Thoracic aorta (tissue), 2 donors: ENCODE measurements at regions not wholly inside any gene's neighbourhood (a gene's known extent, or its start where the extent isn't known, plus 50 kb on each side); places are given as distances from the start of the nearest gene placed in this dataset.

Experiments used
- ATAC-seq: fragments of 150-250 bp; one replicate; pipeline ENCODE4 v1.8.0; 2017; ENCODE audit warnings: low read depth; ENCODE audit not compliant: insufficient number of reproducible peaks, low FRiP score
- DNase-seq: peaks from one replicate; pipeline ENCODE4 v3.0.0-alpha.2; 2020; ENCODE audit warnings: low spot score
- H3K27ac ChIP-seq, 2 donors: fragments of 200-600 bp; sonication (generic); 1 replicate in 1 of 2; 2 replicates in 1 of 2; pipeline ENCODE4 v1.5.1; 2016; ENCODE audit warnings: mild to moderate bottlenecking in 2 of 2, moderate library complexity in 2 of 2
- H3K27me3 ChIP-seq: fragments of 200-600 bp; sonication (generic); replicated peaks from 2 replicates; pipeline ENCODE4 v1.6.0; 2016; ENCODE audit warnings: mild to moderate bottlenecking; ENCODE audit not compliant: insufficient read depth
- H3K36me3 ChIP-seq: fragments of 200-600 bp; sonication (generic); one replicate; pipeline ENCODE4 v1.5.1; 2016
- H3K4me1 ChIP-seq, 2 donors: fragments of 200-600 bp; sonication (generic); 1 replicate in 1 of 2; 2 replicates in 1 of 2; pipeline versions ENCODE4 v1.5.1 to v1.6.0; 2016; ENCODE audit warnings: low read depth in 2 of 2, mild to moderate bottlenecking in 1 of 2; ENCODE audit not compliant: control insufficient read depth in 1 of 2
- H3K4me3 ChIP-seq: fragments of 200-600 bp; sonication (generic); 2 replicates; pipeline ENCODE4 v1.5.1; 2016; ENCODE audit warnings: mild to moderate bottlenecking
- H3K9me3 ChIP-seq: fragments of 200-600 bp; sonication (generic); 2 replicates; pipeline ENCODE4 v1.5.1; 2016
- TF ChIP-seq, protein P1 (sequence below): fragments of 200-600 bp; sonication (generic); IDR thresholded peaks from one replicate; pipeline ENCODE4 v1.5.1; 2019; ENCODE audit warnings: antibody characterized with exemption

DNA sequence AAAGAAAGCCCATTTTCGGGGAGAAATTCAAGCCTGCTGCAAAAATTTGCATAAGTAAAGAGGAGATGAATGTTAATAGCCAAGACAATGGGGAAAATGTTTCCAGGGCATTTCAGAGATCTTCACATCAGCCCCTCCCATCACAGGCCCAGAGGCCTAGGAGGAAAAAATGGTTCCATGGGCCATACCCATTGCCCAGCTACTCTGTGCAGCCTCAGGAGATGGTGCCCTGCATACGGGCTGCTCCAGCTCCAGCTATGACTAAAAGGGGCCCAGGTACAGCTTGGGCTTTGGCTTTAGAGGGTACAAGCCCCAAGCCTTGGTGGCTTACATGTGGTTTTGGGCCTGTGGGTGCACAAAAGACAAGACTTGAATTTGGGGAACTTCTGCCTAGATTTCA is 168.0 kb upstream of the DIPK2B start:
- Histone ChIP-seq H3K36me3 (no peaks in the 10 kb centered on the region), H3K4me3 (no peak overlapping the region), H3K9me3 (no peaks in the 10 kb centered on the region), H3K4me1 (no peaks in the 10 kb centered on the region), H3K27ac (no peak overlapping the region), H3K27me3 (no peaks in the 10 kb centered on the region)
- DNase-seq = no peak
- no peak for ATAC-seq
- TF ChIP-seq, protein P1, sequence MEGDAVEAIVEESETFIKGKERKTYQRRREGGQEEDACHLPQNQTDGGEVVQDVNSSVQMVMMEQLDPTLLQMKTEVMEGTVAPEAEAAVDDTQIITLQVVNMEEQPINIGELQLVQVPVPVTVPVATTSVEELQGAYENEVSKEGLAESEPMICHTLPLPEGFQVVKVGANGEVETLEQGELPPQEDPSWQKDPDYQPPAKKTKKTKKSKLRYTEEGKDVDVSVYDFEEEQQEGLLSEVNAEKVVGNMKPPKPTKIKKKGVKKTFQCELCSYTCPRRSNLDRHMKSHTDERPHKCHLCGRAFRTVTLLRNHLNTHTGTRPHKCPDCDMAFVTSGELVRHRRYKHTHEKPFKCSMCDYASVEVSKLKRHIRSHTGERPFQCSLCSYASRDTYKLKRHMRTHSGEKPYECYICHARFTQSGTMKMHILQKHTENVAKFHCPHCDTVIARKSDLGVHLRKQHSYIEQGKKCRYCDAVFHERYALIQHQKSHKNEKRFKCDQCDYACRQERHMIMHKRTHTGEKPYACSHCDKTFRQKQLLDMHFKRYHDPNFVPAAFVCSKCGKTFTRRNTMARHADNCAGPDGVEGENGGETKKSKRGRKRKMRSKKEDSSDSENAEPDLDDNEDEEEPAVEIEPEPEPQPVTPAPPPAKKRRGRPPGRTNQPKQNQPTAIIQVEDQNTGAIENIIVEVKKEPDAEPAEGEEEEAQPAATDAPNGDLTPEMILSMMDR = no peak

DNA sequence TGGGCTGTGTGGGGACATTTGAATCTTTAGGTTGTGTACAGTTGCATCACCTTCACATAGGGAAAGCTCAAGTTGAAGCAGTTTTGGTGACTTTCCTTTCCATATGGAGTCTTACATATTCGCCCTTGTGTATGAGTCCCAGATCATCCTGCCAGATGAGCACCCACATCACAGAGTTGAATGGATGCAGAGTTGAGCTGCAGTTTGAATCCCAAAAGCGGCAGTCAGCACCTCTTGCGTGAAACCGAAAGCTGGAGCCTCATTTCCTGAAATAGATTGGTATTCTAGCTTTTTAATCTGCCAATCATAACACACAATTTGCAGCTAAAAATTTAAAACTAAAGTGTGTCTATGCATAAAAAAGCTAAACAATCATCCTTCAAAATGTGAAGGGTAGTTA is 162.9 kb upstream of the DIPK2B start:
- H3K27me3 ChIP-seq = no peaks in the 10 kb centered on the region
- H3K4me3 ChIP-seq = peak overlapping the region; percentile 31
- no peak overlapping the region for H3K27ac ChIP-seq
- H3K36me3 ChIP-seq = no peaks in the 10 kb centered on the region
- TF ChIP-seq, protein P1 = no peak
- peaks cover 0 to 13% of the 10 kb centered on the region in 2 donors for H3K4me1 ChIP-seq
- DNase-seq (no peak), ATAC-seq (no peak)
- no peaks in the 10 kb centered on the region for H3K9me3 ChIP-seq

DNA sequence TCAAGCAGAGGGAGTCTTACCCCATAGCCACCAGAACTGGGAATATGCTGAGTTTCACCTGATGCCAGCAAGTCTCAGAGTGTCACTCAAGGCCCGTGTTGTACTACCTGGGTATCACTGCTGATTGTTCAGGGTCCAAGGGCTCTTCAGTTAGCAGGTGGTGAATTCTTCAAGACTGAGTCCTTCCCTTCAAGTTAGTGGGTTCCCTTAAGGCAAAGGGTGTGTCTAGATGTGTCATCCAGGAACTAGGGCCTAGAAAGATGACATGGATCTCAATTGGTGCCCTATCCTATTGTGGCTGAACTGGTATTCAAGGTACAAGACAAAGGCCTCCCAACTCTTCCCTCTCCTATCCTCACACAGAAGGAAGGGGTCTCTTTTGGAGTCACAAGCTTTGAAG is 159.9 kb upstream of the DIPK2B start:
- ATAC-seq (no peak), DNase-seq (no peak)
- Histone ChIP-seq H3K36me3 (no peaks in the 10 kb centered on the region), H3K27ac (no peak overlapping the region), H3K4me3 (no peak overlapping the region), H3K4me1 (peaks cover 0 to 13% of the 10 kb centered on the region in 2 donors), H3K9me3 (no peaks in the 10 kb centered on the region), H3K27me3 (no peaks in the 10 kb centered on the region)
- TF ChIP-seq, protein P1 = no peak

DNA sequence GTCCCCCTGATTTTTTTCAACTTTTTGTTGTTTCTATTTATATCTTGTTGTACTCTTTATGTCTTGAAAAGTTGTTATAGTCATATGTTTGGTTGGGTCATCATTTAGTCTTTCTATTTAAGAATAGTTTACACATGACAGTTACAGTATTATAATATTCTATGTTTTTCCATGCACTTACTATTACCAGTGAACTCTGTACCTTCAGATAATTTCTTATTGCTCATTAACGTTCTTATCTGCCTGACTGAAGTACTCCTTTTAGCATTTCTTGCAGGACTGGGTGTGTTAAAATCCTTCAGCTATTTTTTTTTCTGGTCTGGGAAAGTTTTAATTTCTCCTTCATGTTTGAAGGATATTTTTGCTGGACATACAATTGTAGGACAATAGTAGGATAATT is 157.7 kb upstream of the DIPK2B start:
- TF ChIP-seq, protein P1 = no peak
- ATAC-seq = no peak

DNA sequence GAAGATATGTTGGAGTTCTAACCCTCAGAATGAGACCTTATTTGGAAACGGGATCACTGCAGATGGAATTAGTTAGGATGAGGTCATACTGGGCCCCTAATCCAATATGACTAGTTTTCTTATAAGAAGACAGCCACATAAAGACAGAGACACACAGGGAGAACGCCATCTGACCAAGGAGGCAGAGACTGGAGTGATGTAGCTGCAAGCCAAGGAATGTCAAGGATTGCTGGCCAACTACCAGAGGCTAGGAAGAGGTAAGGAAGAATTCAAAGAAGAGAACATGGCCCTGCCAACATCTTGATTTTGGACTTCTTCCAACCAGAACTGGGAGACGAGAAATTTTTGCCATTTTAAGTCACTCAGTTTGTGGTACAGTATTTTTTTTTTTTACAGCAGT is 152.8 kb upstream of the DIPK2B start:
- no peak for ATAC-seq
- Histone ChIP-seq H3K36me3 (no peaks in the 10 kb centered on the region), H3K4me3 (no peak overlapping the region), H3K9me3 (no peaks in the 10 kb centered on the region), H3K27ac (no peak overlapping the region), H3K4me1 (peaks cover 3 to 23% of the 10 kb centered on the region in 2 donors), H3K27me3 (no peaks in the 10 kb centered on the region)
- DNase-seq = no peak
- TF ChIP-seq, protein P1 = no peak

More for the DNA sequence above, 157.7 kb upstream of the DIPK2B start:
- no peak for DNase-seq
- H3K4me3 ChIP-seq = no peak overlapping the region
- H3K27ac ChIP-seq = no peak overlapping the region
- H3K9me3 ChIP-seq = no peaks in the 10 kb centered on the region
- H3K36me3 ChIP-seq = no peaks in the 10 kb centered on the region
- peaks cover 0 to 18% of the 10 kb centered on the region in 2 donors for H3K4me1 ChIP-seq
- no peaks in the 10 kb centered on the region for H3K27me3 ChIP-seq
